Neutrophil (primary cell): ENCODE measurements at regions not wholly inside any gene's neighbourhood (a gene's known extent, or its start where the extent isn't known, plus 50 kb on each side); places are given as distances from the start of the nearest gene placed in this dataset.

Experiments
- H3K27ac ChIP-seq: fragments of 200-600 bp; sonication (generic); 2 replicates; pipeline ENCODE4 v1.5.1; 2016; ENCODE audit warnings: mild to moderate bottlenecking, moderate library complexity
- H3K27me3 ChIP-seq: fragments of 200-600 bp; sonication (generic); 2 replicates; pipeline ENCODE4 v1.6.0; 2016; ENCODE audit warnings: mild to moderate bottlenecking
- H3K36me3 ChIP-seq: fragments of 200-600 bp; sonication (generic); 2 replicates; pipeline ENCODE4 v1.5.1; 2017
- H3K4me1 ChIP-seq, 2 experiments: fragments of 200-600 bp in 1 of 2; sonication (generic) in 1 of 2; 1 replicate in 1 of 2; 2 replicates in 1 of 2; pipeline versions ENCODE4 v1.5.1 to v1.6.1; 2013 to 2016; ENCODE audit warnings: low read depth in 1 of 2, low read length in 1 of 2, mild to moderate bottlenecking in 1 of 2, moderate library complexity in 1 of 2; ENCODE audit not compliant: control insufficient read depth in 1 of 2, insufficient read depth in 1 of 2
- H3K4me3 ChIP-seq, 2 experiments: fragments of 200-600 bp in 1 of 2; sonication (generic) in 1 of 2; 1 replicate in 1 of 2; 2 replicates in 1 of 2; pipeline ENCODE4 v1.5.1; 2013 to 2016; ENCODE audit warnings: low read depth in 1 of 2, low read length in 1 of 2, mild to moderate bottlenecking in 1 of 2, moderate library complexity in 1 of 2
- H3K9me3 ChIP-seq: fragments of 200-600 bp; sonication (generic); 2 replicates; pipeline ENCODE4 v1.5.1; 2016
- TF ChIP-seq, protein P1 (sequence below): fragments of 200-600 bp; sonication (generic); IDR thresholded peaks from 2 replicates; pipeline ENCODE4 v1.5.1; 2016; ENCODE audit warnings: antibody characterized with exemption

DNA sequence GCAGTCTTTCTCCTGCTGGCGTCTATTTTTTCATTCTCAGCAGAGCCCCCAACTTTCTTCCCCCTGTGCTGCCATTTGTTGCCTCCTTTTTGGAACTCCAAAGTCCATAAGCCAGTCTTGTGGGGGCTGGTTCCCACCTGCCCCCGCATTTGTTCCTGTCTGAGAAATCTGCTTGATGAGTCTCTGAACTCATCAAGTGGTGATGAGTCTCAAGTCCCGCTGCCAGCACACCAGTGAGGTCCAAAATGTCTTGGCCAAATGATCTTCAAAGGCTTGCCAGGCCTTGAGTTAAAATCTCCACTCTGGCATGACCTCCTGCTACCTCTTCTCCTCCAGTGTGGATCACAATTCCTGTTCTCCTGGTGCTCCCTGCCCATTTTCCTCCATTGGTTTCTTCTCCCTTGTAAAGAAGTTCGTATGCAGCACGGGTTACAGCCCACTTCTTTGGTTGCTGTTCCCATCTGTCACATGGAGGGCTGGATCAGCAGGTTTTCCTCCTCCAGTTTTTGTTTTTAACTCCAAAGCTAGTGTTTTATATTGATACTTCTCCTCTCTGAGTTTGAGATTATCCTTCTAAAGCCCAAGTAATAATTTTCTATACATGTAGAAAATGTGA lies 72.7 kb upstream of the LIMCH1 start:
- no peak overlapping the region for H3K4me3 ChIP-seq
- H3K4me1 ChIP-seq: no peaks in the 10 kb centered on the region
- H3K36me3 ChIP-seq: no peaks in the 10 kb centered on the region
- H3K27me3 ChIP-seq: no peaks in the 10 kb centered on the region
- no peaks in the 10 kb centered on the region for H3K9me3 ChIP-seq
- no peak overlapping the region for H3K27ac ChIP-seq
- TF ChIP-seq, protein P1, sequence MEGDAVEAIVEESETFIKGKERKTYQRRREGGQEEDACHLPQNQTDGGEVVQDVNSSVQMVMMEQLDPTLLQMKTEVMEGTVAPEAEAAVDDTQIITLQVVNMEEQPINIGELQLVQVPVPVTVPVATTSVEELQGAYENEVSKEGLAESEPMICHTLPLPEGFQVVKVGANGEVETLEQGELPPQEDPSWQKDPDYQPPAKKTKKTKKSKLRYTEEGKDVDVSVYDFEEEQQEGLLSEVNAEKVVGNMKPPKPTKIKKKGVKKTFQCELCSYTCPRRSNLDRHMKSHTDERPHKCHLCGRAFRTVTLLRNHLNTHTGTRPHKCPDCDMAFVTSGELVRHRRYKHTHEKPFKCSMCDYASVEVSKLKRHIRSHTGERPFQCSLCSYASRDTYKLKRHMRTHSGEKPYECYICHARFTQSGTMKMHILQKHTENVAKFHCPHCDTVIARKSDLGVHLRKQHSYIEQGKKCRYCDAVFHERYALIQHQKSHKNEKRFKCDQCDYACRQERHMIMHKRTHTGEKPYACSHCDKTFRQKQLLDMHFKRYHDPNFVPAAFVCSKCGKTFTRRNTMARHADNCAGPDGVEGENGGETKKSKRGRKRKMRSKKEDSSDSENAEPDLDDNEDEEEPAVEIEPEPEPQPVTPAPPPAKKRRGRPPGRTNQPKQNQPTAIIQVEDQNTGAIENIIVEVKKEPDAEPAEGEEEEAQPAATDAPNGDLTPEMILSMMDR: no peak

DNA sequence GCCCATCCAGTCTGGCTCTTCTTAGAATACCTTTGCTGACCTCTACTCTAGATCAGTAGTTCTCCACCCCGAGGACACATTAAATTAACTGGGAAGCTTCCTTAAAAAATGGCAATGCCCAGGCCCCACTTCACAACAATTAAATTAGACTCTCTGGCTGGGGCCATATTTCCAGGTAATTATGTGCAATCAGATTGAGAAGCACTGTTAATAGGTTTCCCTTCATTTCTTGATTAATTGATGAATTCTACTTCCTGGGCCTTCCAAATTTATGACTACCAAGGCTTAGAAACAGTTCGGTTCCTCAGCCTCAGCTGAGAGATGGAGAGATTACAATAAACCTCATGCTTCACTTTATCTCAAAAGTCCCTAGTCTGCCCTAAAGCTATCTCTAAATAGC lies 71.7 kb upstream of the LIMCH1 start:
- no peaks in the 10 kb centered on the region for H3K36me3 ChIP-seq
- TF ChIP-seq, protein P1: no peak
- no peak overlapping the region for H3K4me3 ChIP-seq
- no peaks in the 10 kb centered on the region for H3K4me1 ChIP-seq
- H3K9me3 ChIP-seq: no peaks in the 10 kb centered on the region
- no peak overlapping the region for H3K27ac ChIP-seq
- no peaks in the 10 kb centered on the region for H3K27me3 ChIP-seq

GRCh38 chr4:41468122-41468521 lies 69.8 kb upstream of the LIMCH1 start:
- Histone ChIP-seq H3K27ac (no peak overlapping the region), H3K36me3 (no peaks in the 10 kb centered on the region), H3K9me3 (no peaks in the 10 kb centered on the region), H3K27me3 (no peaks in the 10 kb centered on the region), H3K4me1 (no peaks in the 10 kb centered on the region), H3K4me3 (no peak overlapping the region)
- TF ChIP-seq, protein P1: no peak

- no peak overlapping the region for H3K4me3 ChIP-seq
- H3K27me3 ChIP-seq: peaks cover 3% of the 10 kb centered on the region
- H3K27ac ChIP-seq: no peak overlapping the region
- no peaks in the 10 kb centered on the region for H3K9me3 ChIP-seq
- no peaks in the 10 kb centered on the region for H3K4me1 ChIP-seq
- H3K36me3 ChIP-seq: no peaks in the 10 kb centered on the region
- TF ChIP-seq, protein P1: no peak
Observed at GRCh38 chr4:41471126-41472071, 66.6 kb upstream of the LIMCH1 start.

- no peak overlapping the region for H3K4me3 ChIP-seq
- peaks cover 4% of the 10 kb centered on the region for H3K27me3 ChIP-seq
- H3K4me1 ChIP-seq: no peaks in the 10 kb centered on the region
- TF ChIP-seq, protein P1: no peak
- no peaks in the 10 kb centered on the region for H3K9me3 ChIP-seq
- no peaks in the 10 kb centered on the region for H3K36me3 ChIP-seq
- H3K27ac ChIP-seq: no peak overlapping the region
Observed at GRCh38 chr4:41472081-41472480, 65.9 kb upstream of the LIMCH1 start.
